ENCODE measurements at regions not wholly inside any gene's neighbourhood (a gene's known extent, or its start where the extent isn't known, plus 50 kb on each side); places are given as distances from the start of the nearest gene placed in this dataset.

DNA sequence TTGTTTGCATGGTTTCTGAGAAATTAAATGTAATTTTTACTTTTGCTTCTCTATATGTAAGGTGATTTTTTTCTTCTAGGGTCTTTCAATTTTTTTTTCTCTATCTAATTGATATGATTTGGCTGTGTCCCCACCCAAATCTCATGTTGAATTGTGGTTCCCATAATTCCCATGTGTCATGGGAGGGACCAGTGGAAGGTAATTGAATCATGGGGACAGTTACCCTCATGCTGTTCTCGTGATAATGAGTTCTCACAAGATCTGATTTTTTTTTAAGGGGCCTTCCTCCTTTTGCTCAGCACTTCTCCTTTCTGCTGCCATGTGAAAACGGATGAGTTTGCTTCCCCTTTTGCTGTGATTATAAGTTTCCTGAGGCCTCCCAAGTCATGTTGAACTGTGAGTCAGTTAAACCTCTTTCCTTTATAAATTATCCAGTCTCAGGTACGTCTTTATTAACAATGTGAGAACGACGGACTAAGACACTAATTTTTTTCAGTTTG is 150.8 kb downstream of the MTRR start:
- no peak for TF ChIP-seq POLR2A (IDR thresholded peaks at IDR 0.05; ENCODE audit: low read length)
- no peak for TF ChIP-seq GATA1 (IDR thresholded peaks at IDR 0.05; ENCODE audit: low read depth, low read length)
